Endothelial cell of umbilical vein (primary cell): ENCODE measurements at regions not wholly inside any gene's neighbourhood (a gene's known extent, or its start where the extent isn't known, plus 50 kb on each side); places are given as distances from the start of the nearest gene placed in this dataset.

Source experiments
- BruUV-seq: library from RNA; stranded (reverse); fragments of 400-500 nt; replicated peaks from 2 replicates; lab custom pipeline; 2021; lab: Mats Ljungman, UMichigan
- CTCF ChIA-PET: fragments of 300-600, 350-600 bp; sonication (Branson Sonifier 250); formaldehyde crosslinking; loops from one replicate; lab custom pipeline; 2021; ENCODE audit warnings: antibody characterized with exemption, inconsistent platforms; lab: Charles Lee
- POLR2A ChIA-PET: fragments of 300-600, 350-600 bp; sonication (Branson Sonifier 250); formaldehyde crosslinking; loops from one replicate; lab custom pipeline; 2021; ENCODE audit warnings: antibody characterized with exemption, inconsistent platforms; lab: Charles Lee
- DNase-seq: peaks from one replicate; pipeline ENCODE4 v3.0.0-alpha.2; 2011; ENCODE audit warnings: low read depth, low spot score
- FAIRE-seq: peaks from 2 replicates; lab custom pipeline; 2011; peaks lifted over from hg19 to GRCh38; lab: Jason Lieb, UNC
- H2AFZ ChIP-seq: 2 replicates; pipeline ENCODE4 v1.6.0; 2012; ENCODE audit warnings: low read depth, low read length, control low read depth, inconsistent platforms
- H3K27ac ChIP-seq: 2 replicates; pipeline ENCODE4 v1.5.1; 2011; ENCODE audit warnings: low read depth, mild to moderate bottlenecking, control low read depth, low read length, moderate library complexity; ENCODE audit not compliant: insufficient read depth
- H3K27me3 ChIP-seq, 2 experiments: 2 replicates each; pipeline versions ENCODE4 v1.6.0 to v1.6.1; 2011; ENCODE audit warnings: low read length in 2 of 2, mixed read lengths in 1 of 2; ENCODE audit not compliant: control insufficient read depth in 2 of 2, insufficient read depth in 2 of 2
- H3K36me3 ChIP-seq, 2 experiments: 2 replicates in 1 of 2; 3 replicates in 1 of 2; pipeline ENCODE4 v1.5.1; 2011; ENCODE audit warnings: low read length in 2 of 2, mild to moderate bottlenecking in 1 of 2, moderate library complexity in 1 of 2; ENCODE audit not compliant: control insufficient read depth in 2 of 2, insufficient read depth in 2 of 2; ENCODE audit errors: extremely low read depth in 1 of 2
- H3K4me1 ChIP-seq: 3 replicates; pipeline ENCODE4 v1.5.1; 2011; ENCODE audit warnings: mild to moderate bottlenecking, low read length; ENCODE audit not compliant: control insufficient read depth, insufficient read depth; ENCODE audit errors: extremely low read depth
- H3K4me2 ChIP-seq: 2 replicates; pipeline ENCODE4 v1.6.1; 2011; ENCODE audit warnings: low read length, control low read depth, mixed read lengths; ENCODE audit not compliant: insufficient read depth
- H3K4me3 ChIP-seq, 3 experiments: fragments of 200-600 bp in 1 of 3; sonication (generic), shearing (Covaris generic) in 1 of 3; replicated peaks in 1 of 3; 2 replicates each; pipeline ENCODE4 v1.5.1; 2011 to 2016; ENCODE audit warnings: control low read depth in 3 of 3, low read length in 3 of 3, mild to moderate bottlenecking in 2 of 3, inconsistent platforms in 1 of 3, low read depth in 1 of 3, moderate library complexity in 1 of 3; ENCODE audit not compliant: insufficient read depth in 1 of 3
- H3K79me2 ChIP-seq: 2 replicates; pipeline ENCODE4 v1.6.0; 2012; ENCODE audit warnings: low read length, inconsistent platforms; ENCODE audit not compliant: control insufficient read depth, insufficient read depth
- H3K9ac ChIP-seq: replicated peaks from 2 replicates; pipeline ENCODE3; 2011; ENCODE audit warnings: low read length, control low read depth; ENCODE audit not compliant: insufficient read depth; ENCODE audit errors: extremely low read depth
- H3K9me1 ChIP-seq: replicated peaks from 3 replicates; pipeline ENCODE4 v1.6.0; 2011; ENCODE audit warnings: mild to moderate bottlenecking, low read length; ENCODE audit not compliant: control insufficient read depth, insufficient read depth; ENCODE audit errors: extremely low read depth
- H3K9me3 ChIP-seq: replicated peaks from 2 replicates; pipeline ENCODE4 v1.5.1; 2012; ENCODE audit warnings: low read length, inconsistent platforms; ENCODE audit not compliant: control insufficient read depth, insufficient read depth
- H4K20me1 ChIP-seq: replicated peaks from 2 replicates; pipeline ENCODE3; 2011; ENCODE audit warnings: mild to moderate bottlenecking, low read length; ENCODE audit not compliant: control insufficient read depth, insufficient read depth; ENCODE audit errors: extremely low read depth
- EZH2 ChIP-seq: IDR thresholded peaks from 2 replicates; pipeline ENCODE4 v1.6.1; 2012; ENCODE audit warnings: borderline replicate concordance, low read depth, mild to moderate bottlenecking, moderate library complexity, low read length, inconsistent platforms; ENCODE audit not compliant: severe bottlenecking
- FOS ChIP-seq: IDR thresholded peaks from 2 replicates; pipeline ENCODE4 v1.6.1; 2011; ENCODE audit warnings: mild to moderate bottlenecking, low read length, moderate library complexity, borderline replicate concordance; ENCODE audit not compliant: insufficient read depth
- GATA2 ChIP-seq: IDR thresholded peaks from 2 replicates; pipeline ENCODE4 v1.7.0; 2011; ENCODE audit warnings: low read depth, mild to moderate bottlenecking, moderate library complexity, mixed read lengths, low read length; ENCODE audit not compliant: insufficient read length, insufficient read depth
- JUN ChIP-seq: IDR thresholded peaks from 2 replicates; pipeline ENCODE4 v1.6.1; 2011; ENCODE audit warnings: borderline replicate concordance, low read depth; ENCODE audit not compliant: insufficient read length, insufficient read depth
- MYC ChIP-seq: IDR thresholded peaks from one replicate; pipeline ENCODE4 v1.6.1; 2011; ENCODE audit warnings: mild to moderate bottlenecking, low read depth, low read length
- POLR2A ChIP-seq: IDR thresholded peaks from 2 replicates; pipeline ENCODE4 v1.6.1; 2012; ENCODE audit warnings: low read depth, mild to moderate bottlenecking, control low read depth, low read length
- POLR2AphosphoS5 ChIP-seq: IDR thresholded peaks from 2 replicates; pipeline ENCODE4 v1.6.1; 2012; ENCODE audit warnings: low read depth, mild to moderate bottlenecking, control low read depth, low read length, moderate library complexity; ENCODE audit not compliant: insufficient read depth
- dilution Hi-C: fragments of 300-500 bp; cut with MboI; formaldehyde crosslinking; loops from one replicate; pipeline ENCODE4 v1.15.0; 2019; ENCODE audit warnings: low sequenced_read_pairs; ENCODE audit not compliant: extremely low pct_ligation_motif_present
- intact Hi-C: fragments of 100-400 bp; cut with micrococcal nuclease; formaldehyde crosslinking; loops from one replicate; pipeline ENCODE4 v1.10.0; 2022
- TF ChIP-seq, protein P1 (sequence below), 2 donors: IDR thresholded peaks; 1 replicate in 1 of 2; 2 replicates in 1 of 2; pipeline ENCODE4 v1.5.1; 2011; ENCODE audit warnings: low read length in 2 of 2, mild to moderate bottlenecking in 2 of 2, moderate library complexity in 2 of 2, control low read depth in 1 of 2, inconsistent platforms in 1 of 2, low read depth in 1 of 2; ENCODE audit not compliant: insufficient read depth in 1 of 2; ENCODE audit errors: extremely low read depth in 1 of 2
- TF ChIP-seq, protein P2 (sequence below): IDR thresholded peaks from 2 replicates; pipeline ENCODE4 v1.6.1; 2011; ENCODE audit not compliant: insufficient read depth, insufficient read length

DNA sequence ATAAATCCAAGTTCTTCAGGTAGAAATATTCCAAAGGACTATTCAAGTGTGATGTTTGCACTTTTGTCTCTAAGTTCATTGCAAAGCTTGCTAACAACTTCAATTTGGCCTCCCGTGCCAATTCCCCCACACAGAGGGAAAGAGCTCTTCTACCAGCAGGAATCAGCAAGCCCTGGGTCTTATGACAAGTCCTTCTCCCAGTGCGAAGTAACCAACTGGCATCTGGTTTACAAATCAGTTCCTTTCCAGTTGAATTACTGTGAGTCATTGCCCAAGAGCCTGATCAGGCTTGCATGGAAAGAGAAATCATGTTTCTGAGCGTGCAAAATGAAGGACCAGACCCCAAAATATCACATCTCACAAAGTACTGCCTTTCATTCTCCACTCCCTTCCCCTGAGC is 62.7 kb upstream of the SLCO3A1 start:
- no peaks in the 10 kb centered on the region for H3K9me1 ChIP-seq
- no peaks in the 10 kb centered on the region for H3K4me1 ChIP-seq
- intact Hi-C loops, result no loop called here
- no peak overlapping the region for H3K4me2 ChIP-seq
- no peak overlapping the region for H3K9ac ChIP-seq
- H3K4me3 ChIP-seq, result no peak overlapping the region
- H4K20me1 ChIP-seq, result no peaks in the 10 kb centered on the region
- no peaks in the 10 kb centered on the region for H3K36me3 ChIP-seq
- ChIA-PET CTCF (no interaction called here), POLR2A (no interaction called here)
- H3K9me3 ChIP-seq, result peaks cover 4% of the 10 kb centered on the region
- H3K27ac ChIP-seq, result no peak overlapping the region
- H3K27me3 ChIP-seq, result no peaks in the 10 kb centered on the region
- DNase-seq (no peak), FAIRE-seq (no peak)
- no TSS peak for BruUV-seq
- H2AFZ ChIP-seq, result no peak overlapping the region
- dilution Hi-C loops, result no loop called here
- TF ChIP-seq MYC (no peak), FOS (no peak), GATA2 (no peak), POLR2A (no peak), JUN (no peak), POLR2AphosphoS5 (no peak), EZH2 (no peak)
- TF ChIP-seq, protein P1, sequence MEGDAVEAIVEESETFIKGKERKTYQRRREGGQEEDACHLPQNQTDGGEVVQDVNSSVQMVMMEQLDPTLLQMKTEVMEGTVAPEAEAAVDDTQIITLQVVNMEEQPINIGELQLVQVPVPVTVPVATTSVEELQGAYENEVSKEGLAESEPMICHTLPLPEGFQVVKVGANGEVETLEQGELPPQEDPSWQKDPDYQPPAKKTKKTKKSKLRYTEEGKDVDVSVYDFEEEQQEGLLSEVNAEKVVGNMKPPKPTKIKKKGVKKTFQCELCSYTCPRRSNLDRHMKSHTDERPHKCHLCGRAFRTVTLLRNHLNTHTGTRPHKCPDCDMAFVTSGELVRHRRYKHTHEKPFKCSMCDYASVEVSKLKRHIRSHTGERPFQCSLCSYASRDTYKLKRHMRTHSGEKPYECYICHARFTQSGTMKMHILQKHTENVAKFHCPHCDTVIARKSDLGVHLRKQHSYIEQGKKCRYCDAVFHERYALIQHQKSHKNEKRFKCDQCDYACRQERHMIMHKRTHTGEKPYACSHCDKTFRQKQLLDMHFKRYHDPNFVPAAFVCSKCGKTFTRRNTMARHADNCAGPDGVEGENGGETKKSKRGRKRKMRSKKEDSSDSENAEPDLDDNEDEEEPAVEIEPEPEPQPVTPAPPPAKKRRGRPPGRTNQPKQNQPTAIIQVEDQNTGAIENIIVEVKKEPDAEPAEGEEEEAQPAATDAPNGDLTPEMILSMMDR (IDR thresholded peaks at IDR 0.05; ENCODE audit: extremely low read depth in 1 of 2, insufficient read depth in 1 of 2, low read depth in 1 of 2, low read length in 2 of 2), result no peak
- TF ChIP-seq, protein P2, sequence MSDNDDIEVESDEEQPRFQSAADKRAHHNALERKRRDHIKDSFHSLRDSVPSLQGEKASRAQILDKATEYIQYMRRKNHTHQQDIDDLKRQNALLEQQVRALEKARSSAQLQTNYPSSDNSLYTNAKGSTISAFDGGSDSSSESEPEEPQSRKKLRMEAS, result no peak
- H3K79me2 ChIP-seq, result no peaks in the 10 kb centered on the region
